ENCODE measurements at regions not wholly inside any gene's neighbourhood (a gene's known extent, or its start where the extent isn't known, plus 50 kb on each side); places are given as distances from the start of the nearest gene placed in this dataset.

GRCh38 chr12:107844312-107844921 lies 69.9 kb downstream of the ASCL4 start:
- no peaks in the 10 kb centered on the region for H3K36me3 ChIP-seq (replicated peaks)
- in situ Hi-C loops (cut with HindIII; ENCODE audit: low pct_ligation_motif_present, low sequenced_read_pairs) = no loop called here
- no peak for TF ChIP-seq CTCF (IDR thresholded peaks at IDR 0.05; ENCODE audit: low read depth, low read length, missing control alignments)
- no peak for DNase-seq
- H3K4me3 ChIP-seq (ENCODE audit: low read depth, low read length) = peak overlapping the region; percentile 29
- H3K27ac ChIP-seq = no peak overlapping the region
- peaks cover 54% of the 10 kb centered on the region for H3K27me3 ChIP-seq (replicated peaks)

GRCh38 chr12:107845226-107845979 lies 70.9 kb downstream of the ASCL4 start:
- no peaks in the 10 kb centered on the region for H3K36me3 ChIP-seq (replicated peaks)
- in situ Hi-C loops (cut with HindIII; ENCODE audit: low pct_ligation_motif_present, low sequenced_read_pairs) = no loop called here
- no peak for DNase-seq
- no peak for TF ChIP-seq CTCF (IDR thresholded peaks at IDR 0.05; ENCODE audit: low read depth, low read length, missing control alignments)
- H3K4me3 ChIP-seq (ENCODE audit: low read depth, low read length) = no peak overlapping the region
- no peak overlapping the region for H3K27ac ChIP-seq
- H3K27me3 ChIP-seq (replicated peaks) = peaks cover 51% of the 10 kb centered on the region

GRCh38 chr12:107845980-107846659 lies 71.6 kb downstream of the ASCL4 start:
- no peak for DNase-seq
- Histone ChIP-seq H3K27me3 (replicated peaks) (peaks cover 51% of the 10 kb centered on the region), H3K27ac (no peak overlapping the region), H3K36me3 (replicated peaks) (no peaks in the 10 kb centered on the region), H3K4me3 (ENCODE audit: low read depth, low read length) (no peak overlapping the region)
- in situ Hi-C loops (cut with HindIII; ENCODE audit: low pct_ligation_motif_present, low sequenced_read_pairs) = no loop called here
- TF ChIP-seq CTCF (IDR thresholded peaks at IDR 0.05; ENCODE audit: low read depth, low read length, missing control alignments) = no peak

- no peak for DNase-seq
- H3K36me3 ChIP-seq (replicated peaks) = no peaks in the 10 kb centered on the region
- no peak overlapping the region for H3K27ac ChIP-seq
- no peak for TF ChIP-seq CTCF (IDR thresholded peaks at IDR 0.05; ENCODE audit: low read depth, low read length, missing control alignments)
- H3K4me3 ChIP-seq (ENCODE audit: low read depth, low read length) = no peak overlapping the region
- in situ Hi-C loops (cut with HindIII; ENCODE audit: low pct_ligation_motif_present, low sequenced_read_pairs) = no loop called here
- H3K27me3 ChIP-seq (replicated peaks) = peaks cover 47% of the 10 kb centered on the region
Measured at GRCh38 chr12:107847430-107847829, 72.9 kb downstream of the ASCL4 start.

- peaks cover 43% of the 10 kb centered on the region for H3K27me3 ChIP-seq (replicated peaks)
- in situ Hi-C loops (cut with HindIII; ENCODE audit: low pct_ligation_motif_present, low sequenced_read_pairs) = no loop called here
- no peak overlapping the region for H3K4me3 ChIP-seq (ENCODE audit: low read depth, low read length)
Measured at GRCh38 chr12:107847830-107848229, 73.3 kb downstream of the ASCL4 start.

More at GRCh38 chr12:107847830-107848229, 73.3 kb downstream of the ASCL4 start:
- Histone ChIP-seq H3K27ac (no peak overlapping the region), H3K36me3 (replicated peaks) (no peaks in the 10 kb centered on the region)
- DNase-seq = no peak
- TF ChIP-seq CTCF (IDR thresholded peaks at IDR 0.05; ENCODE audit: low read depth, low read length, missing control alignments) = no peak

Measured in brain microvascular endothelial cell (primary cell).